ENCODE measurements at regions not wholly inside any gene's neighbourhood (a gene's known extent, or its start where the extent isn't known, plus 50 kb on each side); places are given as distances from the start of the nearest gene placed in this dataset.
"Not testable (repeated sequence)": the region's sequence is repeated elsewhere in the genome, so short reads cannot be mapped to it uniquely, and the experiment has no call there.

GRCh38 chr5:99060306-99061261, 131.8 kb upstream of the CHD1 start:
- peak; percentile 78 for DNase-seq (ENCODE audit: low spot score)

DNA sequence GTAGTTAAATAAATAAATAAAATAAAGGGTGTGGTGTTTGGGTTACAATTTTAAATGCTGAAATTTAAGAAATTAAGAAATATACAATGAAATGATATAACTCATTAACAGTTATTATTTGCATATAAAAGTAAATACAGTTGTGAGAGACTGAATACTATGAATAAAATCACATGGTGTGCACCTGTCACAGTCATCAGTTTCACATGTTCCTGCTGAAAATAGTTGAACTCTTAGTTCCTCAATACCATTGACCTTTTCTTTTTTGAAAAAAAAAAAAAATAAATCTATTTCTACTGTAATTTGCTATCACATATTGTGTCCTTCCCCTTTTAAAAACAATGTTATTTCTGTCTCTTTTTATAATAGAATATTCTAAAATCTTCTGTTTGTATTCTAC, 130.9 kb upstream of the CHD1 start:
- no peak for DNase-seq (ENCODE audit: low spot score)

DNA sequence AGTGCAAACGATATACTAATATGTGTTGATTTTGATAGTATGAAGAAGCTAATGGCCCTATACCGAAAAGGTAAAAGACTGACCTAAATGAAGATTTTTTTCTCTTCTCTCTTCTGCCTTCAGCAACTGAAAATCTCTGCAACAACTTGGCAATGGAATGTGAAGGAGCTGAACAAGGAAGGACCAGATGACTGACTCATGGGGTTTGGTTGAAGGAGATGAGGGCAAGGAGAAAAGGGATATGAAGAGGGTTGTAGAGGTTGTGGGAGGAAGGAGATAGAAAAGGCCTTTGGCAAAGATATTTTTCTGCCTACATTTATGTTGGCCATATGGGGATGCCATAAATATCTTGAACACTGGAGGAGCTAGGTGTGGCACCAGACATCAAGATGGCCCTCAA, 129.7 kb upstream of the CHD1 start:
- no peak for DNase-seq (ENCODE audit: low spot score)

GRCh38 chr5:99054972-99055371, 126.2 kb upstream of the CHD1 start:
- no peak for DNase-seq (ENCODE audit: low spot score)

- no peak for DNase-seq (ENCODE audit: low spot score)
These were observed 117.1 kb upstream of the CHD1 start for GRCh38 chr5:99045871-99046270.

DNA sequence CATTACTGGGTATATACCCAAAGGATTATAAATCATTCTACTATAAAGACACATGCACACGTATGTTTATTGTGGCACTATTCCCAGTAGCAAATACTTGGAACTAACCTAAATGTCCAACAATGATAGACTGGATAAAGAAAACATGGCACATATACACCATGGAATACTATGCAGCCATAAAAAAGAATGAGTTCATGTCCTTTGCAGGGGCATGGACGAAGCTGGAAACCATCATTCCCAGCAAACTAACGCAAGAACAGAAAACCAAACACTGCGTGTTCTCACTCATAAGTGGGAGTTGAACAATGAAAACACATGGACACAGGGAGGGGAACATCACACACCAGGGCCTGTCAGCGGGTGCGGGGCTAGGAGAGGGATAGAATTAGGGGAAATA, 114.5 kb upstream of the CHD1 start:
- DNase-seq (ENCODE audit: low spot score): not testable (repeated sequence)

DNA sequence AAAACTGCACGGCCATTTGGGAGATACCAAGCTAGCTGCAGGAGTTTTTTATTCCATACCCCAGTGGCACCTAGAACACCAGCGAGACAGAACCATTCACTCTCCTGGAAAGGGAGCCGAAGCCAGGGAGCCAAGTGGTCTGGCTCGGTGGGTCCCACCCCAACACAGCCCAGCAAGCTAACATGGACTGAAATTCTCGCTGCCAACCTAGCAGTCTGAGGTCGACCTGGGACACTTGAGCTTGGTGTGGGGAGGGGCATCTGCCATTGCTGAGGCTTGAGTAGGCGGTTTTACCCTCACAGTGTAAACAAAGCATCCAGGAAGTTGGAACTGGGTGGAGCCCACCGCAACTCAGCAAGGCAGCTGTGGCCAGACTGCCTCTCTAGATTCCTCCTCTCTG, 108.9 kb upstream of the CHD1 start:
- DNase-seq (ENCODE audit: low spot score): peak; percentile 78

DNA sequence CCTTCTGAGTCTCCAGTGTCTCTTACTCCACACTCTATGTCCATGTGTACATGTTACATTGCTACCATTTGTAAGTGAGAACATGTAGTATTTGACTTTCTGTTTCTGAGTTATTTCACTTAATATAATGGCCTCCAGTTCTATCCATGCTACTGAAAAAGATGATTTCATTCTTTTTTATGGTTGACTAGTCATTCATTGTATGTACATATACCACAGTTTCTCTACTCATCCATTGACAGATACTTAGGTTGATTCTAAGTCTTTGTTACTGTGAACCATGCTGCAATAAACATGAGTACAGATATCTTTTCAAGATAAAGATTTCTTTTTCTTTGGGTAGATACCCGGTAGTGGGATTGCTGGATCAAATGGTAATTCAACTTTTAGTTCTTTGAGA, 107.1 kb upstream of the CHD1 start:
- DNase-seq (ENCODE audit: low spot score): no peak

- no peak for DNase-seq (ENCODE audit: low spot score)
These were observed 105.5 kb upstream of the CHD1 start for GRCh38 chr5:99034336-99034735.

DNA sequence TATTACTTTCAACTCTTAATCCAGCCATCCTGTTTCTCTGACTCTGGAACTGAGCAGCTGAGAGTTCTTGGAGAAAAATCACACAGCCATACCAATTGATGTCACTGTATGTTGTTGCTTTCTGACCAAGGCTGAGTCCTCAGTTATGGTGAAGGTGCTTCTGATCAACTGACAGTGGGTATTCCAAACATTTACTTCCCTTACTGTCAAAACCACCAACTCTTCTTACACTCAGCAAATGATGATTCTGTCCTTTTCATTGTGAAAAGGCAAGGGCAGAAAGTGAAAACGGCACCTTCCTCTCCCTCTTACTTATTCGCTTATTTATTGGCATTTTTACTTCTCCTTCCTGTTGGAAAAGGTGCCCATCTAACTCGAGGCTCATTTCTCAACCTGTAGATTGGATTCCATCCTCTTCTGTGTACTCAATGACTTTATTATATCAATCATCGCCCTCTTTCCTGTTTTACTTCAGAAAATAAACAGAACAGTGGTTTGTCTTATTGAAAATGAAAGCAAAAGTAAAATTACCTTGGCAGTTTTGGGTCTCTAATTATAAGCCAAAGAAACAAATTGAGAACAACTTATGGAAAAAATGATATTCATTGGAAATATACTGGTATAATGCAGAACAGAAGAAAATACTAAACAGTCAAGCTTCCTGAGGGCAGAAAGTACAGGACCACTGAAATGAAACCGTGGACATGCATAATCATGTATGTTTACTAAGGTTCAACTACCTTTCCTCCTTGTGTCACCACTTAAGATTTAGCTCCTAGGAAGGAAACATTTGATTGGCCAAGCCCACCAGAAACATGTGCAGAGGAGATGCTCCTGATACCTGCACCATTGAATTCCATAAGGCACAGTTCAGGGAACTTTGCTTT, 104.5 kb upstream of the CHD1 start:
- DNase-seq (ENCODE audit: low spot score): peak; percentile 6

DNA sequence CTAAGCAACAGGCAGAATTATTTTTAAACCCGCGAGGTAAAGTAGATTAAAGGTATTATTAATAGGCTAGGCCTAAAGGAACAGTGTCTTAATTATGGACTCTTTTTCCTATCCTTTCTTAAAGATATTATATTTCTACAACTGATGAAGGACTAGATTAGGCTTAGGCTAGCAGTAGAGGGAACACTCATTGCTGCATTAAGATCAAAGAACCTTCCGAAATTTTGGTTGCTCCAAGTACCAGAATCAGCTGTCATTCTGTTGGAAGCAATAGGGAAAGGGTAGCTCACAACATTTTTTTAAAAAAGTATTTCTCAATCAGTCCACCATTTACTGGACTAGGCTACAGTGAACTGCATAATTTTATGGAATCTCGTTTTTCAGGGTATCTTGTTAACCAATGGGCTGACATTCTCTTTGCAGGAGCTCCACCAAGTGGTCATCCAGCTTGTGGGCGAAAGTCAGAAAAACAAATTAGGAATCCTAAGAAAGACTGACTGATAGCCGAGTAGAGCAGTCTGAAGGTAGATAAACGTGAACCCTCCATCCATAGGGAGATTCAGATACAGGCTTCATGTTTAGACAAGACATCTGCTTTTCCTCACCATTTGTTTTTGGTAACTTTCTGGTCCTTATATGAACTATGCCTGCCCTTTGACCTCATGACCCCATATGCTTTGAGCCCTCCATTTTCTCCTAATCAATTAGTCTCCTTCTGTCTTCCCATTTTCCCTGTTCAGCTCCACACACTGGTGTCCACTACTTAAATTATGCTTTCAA, 103.6 kb upstream of the CHD1 start:
- DNase-seq (ENCODE audit: low spot score): peak; percentile 35

DNA sequence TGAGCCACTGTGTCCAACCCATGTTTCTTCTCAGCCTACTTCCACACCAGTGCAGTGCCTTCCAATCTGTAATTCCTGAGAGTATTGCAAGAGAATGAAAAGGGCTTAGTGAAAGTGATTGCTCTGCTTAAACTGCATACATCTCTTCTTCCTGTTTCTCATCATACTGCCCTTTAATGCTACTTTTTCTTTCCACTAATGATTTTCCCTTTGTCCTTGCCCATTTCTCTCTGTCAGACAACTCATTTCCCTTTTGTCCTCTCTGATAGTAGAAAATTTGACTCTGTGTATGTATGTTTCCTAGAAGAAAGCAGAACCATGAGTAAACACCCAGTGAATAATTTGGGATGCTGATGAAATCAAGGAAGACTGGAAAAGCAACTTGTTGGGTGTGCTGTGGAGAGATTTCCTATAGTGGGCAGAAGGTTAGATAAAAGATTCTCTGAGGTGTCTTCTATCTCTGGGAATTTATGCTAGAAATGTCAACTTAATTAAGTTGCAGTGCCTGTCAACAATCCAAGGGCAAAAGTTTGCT, 102.2 kb upstream of the CHD1 start:
- DNase-seq (ENCODE audit: low spot score): no peak

GRCh38 chr5:99029172-99029571, 100.4 kb upstream of the CHD1 start:
- no peak for DNase-seq (ENCODE audit: low spot score)

DNA sequence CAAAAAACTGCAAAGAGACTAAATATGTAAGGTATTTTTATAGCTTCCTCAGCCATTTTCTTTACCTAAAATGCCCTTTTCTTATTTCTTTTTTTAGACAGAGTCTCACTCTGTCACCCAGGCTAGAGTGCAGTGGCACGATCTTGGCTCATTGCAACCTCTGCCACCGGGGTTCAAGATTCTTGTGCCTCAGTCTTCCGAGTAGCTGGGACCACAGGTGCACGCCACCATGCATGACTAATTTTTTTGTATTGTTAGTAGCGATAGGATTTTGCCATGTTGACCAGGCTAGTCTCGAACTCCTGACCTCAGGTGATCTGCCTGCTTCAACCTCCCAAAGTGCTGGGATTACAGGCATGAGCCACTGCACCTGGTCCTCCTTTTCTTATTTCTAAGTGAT, 99.4 kb upstream of the CHD1 start:
- not testable (repeated sequence) for DNase-seq (ENCODE audit: low spot score)

DNA sequence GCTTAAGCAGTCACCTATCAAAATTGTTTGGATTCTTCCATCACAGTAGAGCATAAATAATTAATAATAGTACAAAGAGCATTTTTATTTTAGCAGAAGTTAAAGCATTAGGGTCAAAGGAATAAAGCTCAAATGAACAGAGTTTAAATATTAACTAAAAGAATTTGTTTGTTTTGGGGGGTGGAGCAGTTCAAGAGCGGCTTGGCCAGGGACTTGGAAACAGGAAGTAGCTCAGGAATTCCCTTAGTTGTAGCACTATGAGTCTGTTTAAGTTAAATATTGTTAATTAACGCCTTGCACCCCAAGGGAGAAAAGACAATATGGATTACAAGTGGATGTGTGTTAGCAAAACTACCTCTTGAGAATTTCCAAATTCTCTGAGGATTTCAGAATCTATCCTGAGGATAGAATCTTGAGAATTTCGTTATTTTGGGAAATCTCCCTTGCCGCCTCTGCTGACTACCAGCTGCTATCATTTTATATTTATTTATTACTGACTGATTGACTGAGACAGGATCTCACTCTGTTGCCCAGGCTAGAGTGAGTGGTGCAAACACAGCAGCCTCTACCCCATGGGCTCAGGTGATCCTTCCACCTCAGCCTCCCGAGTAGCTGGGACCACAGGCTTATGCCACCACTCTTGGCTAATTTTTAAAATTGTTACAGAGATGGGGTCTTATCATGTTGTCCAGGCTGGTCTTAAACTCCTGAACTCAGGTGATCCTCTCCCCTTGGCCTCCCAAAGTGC, 96.7 kb upstream of the CHD1 start:
- no peak for DNase-seq (ENCODE audit: low spot score)

GRCh38 chr5:99023330-99023729, 94.5 kb upstream of the CHD1 start:
- DNase-seq (ENCODE audit: low spot score): no peak

- no peak for DNase-seq (ENCODE audit: low spot score)
These were observed 93.4 kb upstream of the CHD1 start for GRCh38 chr5:99022250-99022649.

- no peak for DNase-seq (ENCODE audit: low spot score)
These were observed 91.9 kb upstream of the CHD1 start for GRCh38 chr5:99020698-99021048.

- DNase-seq (ENCODE audit: low spot score): no peak
These were observed 91.2 kb upstream of the CHD1 start for GRCh38 chr5:99019812-99020697.

GRCh38 chr5:99019254-99019653, 90.4 kb upstream of the CHD1 start:
- no peak for DNase-seq (ENCODE audit: low spot score)

Data from CD4-positive, alpha-beta T cell treated with Interleukin-6 at 100 ng/mL for 8 hours (primary cell).